ENCODE measurements at regions not wholly inside any gene's neighbourhood (a gene's known extent, or its start where the extent isn't known, plus 50 kb on each side); places are given as distances from the start of the nearest gene placed in this dataset.

DNA sequence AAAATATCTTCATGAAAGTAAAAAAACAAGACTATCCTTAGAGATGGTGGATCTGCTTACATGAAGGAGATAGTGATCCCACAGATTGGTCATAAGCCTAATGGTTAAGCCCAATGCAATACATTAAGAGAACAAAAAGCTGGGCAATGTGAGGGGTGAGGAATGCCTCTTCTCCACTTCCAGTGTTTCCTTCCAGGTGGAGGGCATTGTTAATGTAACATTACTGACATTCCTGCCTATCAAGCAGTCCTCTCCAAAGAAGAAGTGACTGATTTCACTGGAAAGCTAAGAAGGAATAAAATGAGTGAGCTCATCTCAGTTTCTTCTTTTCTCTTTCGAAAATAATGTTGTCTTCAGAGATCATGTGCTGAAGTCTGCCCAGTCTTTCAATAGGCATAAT is 207.8 kb downstream of the RAB38 start:
- no peaks in the 10 kb centered on the region; the same call in 2 of the 3 replicates for H3K9me3 Mint-ChIP-seq

More for the DNA sequence above, 207.8 kb downstream of the RAB38 start:
- Histone ChIP-seq H3F3A (replicated peaks; ENCODE audit: low read depth) (no peaks in the 10 kb centered on the region), H3K79me2 (replicated peaks; ENCODE audit: insufficient read depth) (no peaks in the 10 kb centered on the region), H3K27me3 (ENCODE audit: insufficient read depth) (no peaks in the 10 kb centered on the region), H3K9me2 (ENCODE audit: insufficient read depth) (no peaks in the 10 kb centered on the region), H3K4me1 (ENCODE audit: insufficient read depth) (peaks cover 24% of the 10 kb centered on the region), H3K4me3 (no peak overlapping the region), H4K20me1 (replicated peaks; ENCODE audit: insufficient read depth) (no peaks in the 10 kb centered on the region), H3K27ac (ENCODE audit: low read depth) (peak overlapping the region; percentile 43), H3K36me3 (ENCODE audit: insufficient read depth) (no peaks in the 10 kb centered on the region), H3K4me2 (0 out of 2 replicates have a peak overlapping the region, but pooled peaks have one; percentile 14), H2AFZ (no peak overlapping the region)
- TF ChIP-seq, protein P1, sequence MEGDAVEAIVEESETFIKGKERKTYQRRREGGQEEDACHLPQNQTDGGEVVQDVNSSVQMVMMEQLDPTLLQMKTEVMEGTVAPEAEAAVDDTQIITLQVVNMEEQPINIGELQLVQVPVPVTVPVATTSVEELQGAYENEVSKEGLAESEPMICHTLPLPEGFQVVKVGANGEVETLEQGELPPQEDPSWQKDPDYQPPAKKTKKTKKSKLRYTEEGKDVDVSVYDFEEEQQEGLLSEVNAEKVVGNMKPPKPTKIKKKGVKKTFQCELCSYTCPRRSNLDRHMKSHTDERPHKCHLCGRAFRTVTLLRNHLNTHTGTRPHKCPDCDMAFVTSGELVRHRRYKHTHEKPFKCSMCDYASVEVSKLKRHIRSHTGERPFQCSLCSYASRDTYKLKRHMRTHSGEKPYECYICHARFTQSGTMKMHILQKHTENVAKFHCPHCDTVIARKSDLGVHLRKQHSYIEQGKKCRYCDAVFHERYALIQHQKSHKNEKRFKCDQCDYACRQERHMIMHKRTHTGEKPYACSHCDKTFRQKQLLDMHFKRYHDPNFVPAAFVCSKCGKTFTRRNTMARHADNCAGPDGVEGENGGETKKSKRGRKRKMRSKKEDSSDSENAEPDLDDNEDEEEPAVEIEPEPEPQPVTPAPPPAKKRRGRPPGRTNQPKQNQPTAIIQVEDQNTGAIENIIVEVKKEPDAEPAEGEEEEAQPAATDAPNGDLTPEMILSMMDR (conservative IDR thresholded peaks at IDR 0.05; ENCODE audit: low read depth in 2 of 2) = no peak
- TF ChIP-seq EZH2phosphoT487 (IDR thresholded peaks at IDR 0.05; ENCODE audit: unreplicated experiment) (no peak), ETS1 (IDR thresholded peaks at IDR 0.05) (no peak), ZNF462 (CRISPR knock-in tag; IDR thresholded peaks at IDR 0.05) (peak; percentile 64; the same call in 1 of the 2 replicates), NANOG (IDR thresholded peaks at IDR 0.05; ENCODE audit: borderline replicate concordance) (peak; percentile 59), STAT1 (IDR thresholded peaks at IDR 0.05; ENCODE audit: unreplicated experiment) (no peak), POLR2AphosphoS5 (IDR thresholded peaks at IDR 0.05; ENCODE audit: low read depth) (no peak)
- no peaks in the 10 kb centered on the region for H3K36me3 Mint-ChIP-seq (ENCODE audit: low read depth)
- no peak overlapping the region for H3K27ac Mint-ChIP-seq
- peak; percentile 73 for DNase-seq (ENCODE audit: low spot score)
- ATAC-seq = peak; percentile 79
- no peaks in the 10 kb centered on the region for H3K27me3 Mint-ChIP-seq (ENCODE audit: insufficient read depth, low read depth, poor library complexity)
- peaks cover 38% of the 10 kb centered on the region for H3K4me1 Mint-ChIP-seq
- H3K4me3 Mint-ChIP-seq = no peak overlapping the region

Measured in GM23338 (cell line).